Astrocyte of the hippocampus (primary cell): ENCODE measurements at regions not wholly inside any gene's neighbourhood (a gene's known extent, or its start where the extent isn't known, plus 50 kb on each side); places are given as distances from the start of the nearest gene placed in this dataset.

Experiments
- DNase-seq: peaks from one replicate; pipeline ENCODE4 v3.0.0; 2011; ENCODE audit warnings: low read depth, low spot score

GRCh38 chr22:48198489-48199459 lies 1436.3 kb downstream of the TBC1D22A start:
- DNase-seq: no peak

- DNase-seq: no peak
Observed at GRCh38 chr22:48197189-48197690, 1434.8 kb downstream of the TBC1D22A start.

- no peak for DNase-seq
Observed at GRCh38 chr22:48192920-48193319, 1430.5 kb downstream of the TBC1D22A start.

GRCh38 chr22:48192071-48192470 lies 1429.6 kb downstream of the TBC1D22A start:
- DNase-seq: no peak

GRCh38 chr22:48188231-48188721 lies 1425.8 kb downstream of the TBC1D22A start:
- no peak for DNase-seq

- no peak for DNase-seq
Observed at GRCh38 chr22:48187356-48187755, 1424.9 kb downstream of the TBC1D22A start.

GRCh38 chr22:48186146-48186790 lies 1423.8 kb downstream of the TBC1D22A start:
- DNase-seq: no peak

- DNase-seq: no peak
Observed at GRCh38 chr22:48185071-48186055, 1422.9 kb downstream of the TBC1D22A start.

- DNase-seq: no peak
Observed at GRCh38 chr22:48182846-48183805, 1420.7 kb downstream of the TBC1D22A start.

- DNase-seq: no peak
Observed at GRCh38 chr22:48182031-48182430, 1419.6 kb downstream of the TBC1D22A start.

- no peak for DNase-seq
Observed at GRCh38 chr22:48181263-48181955, 1419.0 kb downstream of the TBC1D22A start.

GRCh38 chr22:48180631-48181030 lies 1418.2 kb downstream of the TBC1D22A start:
- DNase-seq: no peak

- no peak for DNase-seq
Observed at GRCh38 chr22:48179571-48180546, 1417.4 kb downstream of the TBC1D22A start.

- no peak for DNase-seq
Observed at GRCh38 chr22:48178536-48178935, 1416.1 kb downstream of the TBC1D22A start.

GRCh38 chr22:48177631-48178030 lies 1415.2 kb downstream of the TBC1D22A start:
- DNase-seq: no peak

- no peak for DNase-seq
Observed at GRCh38 chr22:48175721-48176120, 1413.3 kb downstream of the TBC1D22A start.

GRCh38 chr22:48173773-48174160 lies 1411.3 kb downstream of the TBC1D22A start:
- no peak for DNase-seq

GRCh38 chr22:48173061-48173772 lies 1410.8 kb downstream of the TBC1D22A start:
- DNase-seq: no peak
